ENCODE measurements at regions not wholly inside any gene's neighbourhood (a gene's known extent, or its start where the extent isn't known, plus 50 kb on each side); places are given as distances from the start of the nearest gene placed in this dataset. TPM values are rescaled to one million over a fixed set of nuclear protein-coding genes. Genes with fewer than 3 reads are reported as not detected.

DNA sequence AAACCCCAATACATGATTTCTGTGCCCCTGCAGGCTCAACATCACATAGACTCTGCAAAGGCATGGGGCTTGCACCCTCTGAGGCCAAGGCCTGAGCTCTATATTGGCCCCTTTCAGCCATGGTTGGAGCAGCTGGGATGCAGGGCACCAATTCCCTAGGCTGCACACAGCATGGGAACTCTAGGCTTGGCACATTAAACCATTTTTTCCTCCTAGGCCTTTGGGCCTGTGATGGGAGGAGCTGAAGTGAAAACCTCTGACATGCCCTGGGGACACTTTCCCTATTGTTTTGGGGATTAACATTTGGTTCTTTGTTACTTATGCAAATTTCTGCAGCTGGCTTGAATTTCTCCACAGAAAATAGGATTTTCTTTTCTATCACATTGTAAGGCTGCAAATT, 1629.5 kb downstream of the OTOL1 start:
- intact Hi-C loops (cut with micrococcal nuclease): no loop called here
- Histone ChIP-seq H3K4me2 (ENCODE audit: insufficient read depth, low read length) (no peak overlapping the region), H3K9me1 (replicated peaks; ENCODE audit: control insufficient read depth, extremely low read depth, insufficient read depth, low read length) (no peaks in the 10 kb centered on the region), H3K36me3 (ENCODE audit: control insufficient read depth in 2 of 2, extremely low read depth in 1 of 2, insufficient read depth in 2 of 2, low read length in 2 of 2) (no peaks in the 10 kb centered on the region), H3K27ac (ENCODE audit: insufficient read depth, low read depth, low read length) (no peak overlapping the region), H3K9me3 (replicated peaks; ENCODE audit: control insufficient read depth, insufficient read depth, low read length) (peaks cover 3% of the 10 kb centered on the region), H3K79me2 (ENCODE audit: control insufficient read depth, insufficient read depth, low read length) (no peaks in the 10 kb centered on the region), H3K27me3 (ENCODE audit: control insufficient read depth in 2 of 2, insufficient read depth in 2 of 2, low read length in 2 of 2) (no peaks in the 10 kb centered on the region), H3K9ac (replicated peaks; ENCODE audit: extremely low read depth, insufficient read depth, low read length) (no peak overlapping the region), H4K20me1 (replicated peaks; ENCODE audit: control insufficient read depth, extremely low read depth, insufficient read depth, low read length) (no peaks in the 10 kb centered on the region), H3K4me3 (replicated peaks in 1 of 3; ENCODE audit: insufficient read depth in 1 of 3, low read depth in 1 of 3, low read length in 3 of 3) (no peak overlapping the region), H2AFZ (ENCODE audit: low read depth, low read length) (no peak overlapping the region), H3K4me1 (ENCODE audit: control insufficient read depth, extremely low read depth, insufficient read depth, low read length) (no peaks in the 10 kb centered on the region)
- dilution Hi-C loops (cut with MboI; ENCODE audit: extremely low pct_ligation_motif_present, low sequenced_read_pairs): no loop called here
- ChIA-PET POLR2A (no interaction called here), CTCF (no interaction called here)
- no TSS peak for BruUV-seq (replicated peaks)
- DNase-seq (ENCODE audit: low read depth, low spot score) (no peak), FAIRE-seq (no peak)
- TF ChIP-seq, protein P1, sequence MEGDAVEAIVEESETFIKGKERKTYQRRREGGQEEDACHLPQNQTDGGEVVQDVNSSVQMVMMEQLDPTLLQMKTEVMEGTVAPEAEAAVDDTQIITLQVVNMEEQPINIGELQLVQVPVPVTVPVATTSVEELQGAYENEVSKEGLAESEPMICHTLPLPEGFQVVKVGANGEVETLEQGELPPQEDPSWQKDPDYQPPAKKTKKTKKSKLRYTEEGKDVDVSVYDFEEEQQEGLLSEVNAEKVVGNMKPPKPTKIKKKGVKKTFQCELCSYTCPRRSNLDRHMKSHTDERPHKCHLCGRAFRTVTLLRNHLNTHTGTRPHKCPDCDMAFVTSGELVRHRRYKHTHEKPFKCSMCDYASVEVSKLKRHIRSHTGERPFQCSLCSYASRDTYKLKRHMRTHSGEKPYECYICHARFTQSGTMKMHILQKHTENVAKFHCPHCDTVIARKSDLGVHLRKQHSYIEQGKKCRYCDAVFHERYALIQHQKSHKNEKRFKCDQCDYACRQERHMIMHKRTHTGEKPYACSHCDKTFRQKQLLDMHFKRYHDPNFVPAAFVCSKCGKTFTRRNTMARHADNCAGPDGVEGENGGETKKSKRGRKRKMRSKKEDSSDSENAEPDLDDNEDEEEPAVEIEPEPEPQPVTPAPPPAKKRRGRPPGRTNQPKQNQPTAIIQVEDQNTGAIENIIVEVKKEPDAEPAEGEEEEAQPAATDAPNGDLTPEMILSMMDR (IDR thresholded peaks at IDR 0.05; ENCODE audit: extremely low read depth in 1 of 2, insufficient read depth in 1 of 2, low read depth in 1 of 2, low read length in 2 of 2): no peak
- TF ChIP-seq JUN (IDR thresholded peaks at IDR 0.05; ENCODE audit: borderline replicate concordance, insufficient read depth, insufficient read length, low read depth) (no peak), POLR2AphosphoS5 (IDR thresholded peaks at IDR 0.05; ENCODE audit: insufficient read depth, low read depth, low read length) (no peak), POLR2A (IDR thresholded peaks at IDR 0.05; ENCODE audit: low read depth, low read length) (no peak), GATA2 (IDR thresholded peaks at IDR 0.05; ENCODE audit: insufficient read depth, insufficient read length, low read depth, low read length) (no peak), MAX (IDR thresholded peaks at IDR 0.05; ENCODE audit: insufficient read depth, insufficient read length) (no peak), FOS (IDR thresholded peaks at IDR 0.05; ENCODE audit: borderline replicate concordance, insufficient read depth, low read length) (no peak), EZH2 (IDR thresholded peaks at IDR 0.05; ENCODE audit: borderline replicate concordance, low read depth, low read length, severe bottlenecking) (no peak), MYC (IDR thresholded peaks at IDR 0.05; ENCODE audit: low read depth, low read length) (no peak)

MicroRNAs encoded in the stretch of these regions (microRNA counts, 767-probe panel; counts per million panel counts)
- microRNA hsa-miR-1263: 723 counts per million, percentile 96 among the panel's probes with 10 or more counts

Small RNAs in the stretch of these regions (microRNA-seq; reads per million reads assigned to microRNA genes)
- not detected for gene MIR1263 (ENCODE audit: borderline number of aligned reads, borderline replicate concordance)

Small RNAs in the stretch of these regions (small RNA-seq; reads per million reads assigned to genes)
- gene MIR1263 (ENCODE audit: insufficient read depth, insufficient read length, low read depth, low replicate concordance): not detected
- not detected for gene RNU7-82P (ENCODE audit: insufficient read depth, insufficient read length, low read depth, low replicate concordance)

All from endothelial cell of umbilical vein (primary cell).